Astrocyte (in vitro differentiated cells and primary cell): ENCODE measurements at regions not wholly inside any gene's neighbourhood (a gene's known extent, or its start where the extent isn't known, plus 50 kb on each side); places are given as distances from the start of the nearest gene placed in this dataset.

Source experiments
- EZH2 ChIP-seq: IDR thresholded peaks from 2 replicates; pipeline ENCODE4 v1.6.1; 2012; ENCODE audit warnings: mild to moderate bottlenecking, low read length, inconsistent platforms; ENCODE audit not compliant: insufficient read depth
- TF ChIP-seq, protein P1 (sequence below): IDR thresholded peaks from 2 replicates; pipeline ENCODE4 v1.5.1; 2011; ENCODE audit warnings: low read depth, mild to moderate bottlenecking, inconsistent platforms, low read length, moderate library complexity; ENCODE audit not compliant: insufficient read depth

DNA sequence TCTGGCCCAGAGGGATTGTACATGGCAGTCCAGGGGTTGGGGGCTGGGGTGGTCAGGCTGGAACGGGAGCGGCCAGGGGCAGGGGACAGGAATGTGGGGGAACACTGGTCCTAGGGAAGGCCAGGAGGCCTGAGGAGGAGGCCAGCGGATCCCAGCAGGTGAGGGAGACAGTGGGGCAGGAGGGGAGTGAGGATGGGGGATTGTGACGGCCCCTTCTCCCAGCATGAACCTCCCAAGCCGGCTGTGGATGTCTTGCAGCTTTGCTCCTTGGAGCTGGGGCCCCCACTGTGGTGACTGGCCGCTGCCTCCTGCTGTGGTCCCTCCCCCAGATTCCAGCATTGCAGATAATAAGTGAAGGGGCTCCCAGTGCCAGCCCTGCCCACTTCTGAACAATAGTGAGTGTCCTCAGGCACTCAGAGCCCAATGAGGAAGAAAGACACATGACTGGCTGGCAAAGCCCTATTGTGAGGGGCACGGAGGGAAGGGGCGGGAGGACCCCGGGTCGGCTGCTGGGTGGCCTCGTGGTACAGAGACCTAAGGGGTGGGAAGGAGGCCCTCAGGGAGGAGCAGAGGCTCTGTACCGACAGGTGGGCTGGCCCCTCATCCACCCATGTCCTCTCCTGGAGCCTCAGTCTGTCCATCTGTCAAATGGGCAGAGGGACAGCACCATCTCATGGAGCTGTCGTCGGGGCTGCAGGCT lies 215.0 kb downstream of the KIF26A start:
- TF ChIP-seq, protein P1, sequence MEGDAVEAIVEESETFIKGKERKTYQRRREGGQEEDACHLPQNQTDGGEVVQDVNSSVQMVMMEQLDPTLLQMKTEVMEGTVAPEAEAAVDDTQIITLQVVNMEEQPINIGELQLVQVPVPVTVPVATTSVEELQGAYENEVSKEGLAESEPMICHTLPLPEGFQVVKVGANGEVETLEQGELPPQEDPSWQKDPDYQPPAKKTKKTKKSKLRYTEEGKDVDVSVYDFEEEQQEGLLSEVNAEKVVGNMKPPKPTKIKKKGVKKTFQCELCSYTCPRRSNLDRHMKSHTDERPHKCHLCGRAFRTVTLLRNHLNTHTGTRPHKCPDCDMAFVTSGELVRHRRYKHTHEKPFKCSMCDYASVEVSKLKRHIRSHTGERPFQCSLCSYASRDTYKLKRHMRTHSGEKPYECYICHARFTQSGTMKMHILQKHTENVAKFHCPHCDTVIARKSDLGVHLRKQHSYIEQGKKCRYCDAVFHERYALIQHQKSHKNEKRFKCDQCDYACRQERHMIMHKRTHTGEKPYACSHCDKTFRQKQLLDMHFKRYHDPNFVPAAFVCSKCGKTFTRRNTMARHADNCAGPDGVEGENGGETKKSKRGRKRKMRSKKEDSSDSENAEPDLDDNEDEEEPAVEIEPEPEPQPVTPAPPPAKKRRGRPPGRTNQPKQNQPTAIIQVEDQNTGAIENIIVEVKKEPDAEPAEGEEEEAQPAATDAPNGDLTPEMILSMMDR, result no peak
- TF ChIP-seq EZH2, result no peak
